ENCODE measurements at regions not wholly inside any gene's neighbourhood (a gene's known extent, or its start where the extent isn't known, plus 50 kb on each side); places are given as distances from the start of the nearest gene placed in this dataset.

DNA sequence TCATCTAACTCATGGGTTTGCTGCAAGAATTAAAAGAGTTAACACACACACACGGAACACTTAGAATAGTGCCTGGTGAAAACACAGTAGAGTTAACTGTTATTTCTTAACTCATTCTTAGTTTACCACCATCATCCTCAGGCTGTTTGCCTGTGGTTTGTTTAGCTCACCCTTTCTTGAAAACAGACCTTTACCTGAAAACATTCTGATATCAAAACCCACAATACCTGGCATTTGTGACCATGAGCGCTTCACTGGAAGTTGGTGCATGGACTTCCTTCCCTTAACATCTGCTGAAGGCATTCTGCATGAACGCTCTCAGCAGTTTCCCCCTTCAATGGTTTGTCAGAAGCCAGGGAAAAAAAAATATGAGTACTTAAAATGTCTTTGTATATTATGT, 256.0 kb downstream of the ETS1 start:
- TF ChIP-seq EP300 (IDR thresholded peaks at IDR 0.05) (no peak), POLR2A (IDR thresholded peaks at IDR 0.05; ENCODE audit: low read depth) (no peak), CTCF (IDR thresholded peaks at IDR 0.05) (no peak)
